Suprapubic skin (tissue), 4 donors: ENCODE measurements at regions not wholly inside any gene's neighbourhood (a gene's known extent, or its start where the extent isn't known, plus 50 kb on each side); places are given as distances from the start of the nearest gene placed in this dataset.

Experiments used
- DNase-seq, 2 donors: peaks; one replicate each; pipeline ENCODE4 v3.0.0-alpha.2; 2019; ENCODE audit warnings: low spot score in 2 of 2
- H3K27ac ChIP-seq: fragments of 200-600 bp; sonication (generic); one replicate; pipeline ENCODE4 v1.5.1; 2019
- H3K27me3 ChIP-seq: fragments of 200-600 bp; sonication (generic); one replicate; pipeline ENCODE4 v1.5.1; 2019
- H3K36me3 ChIP-seq: fragments of 200-600 bp; sonication (generic); one replicate; pipeline ENCODE4 v1.5.1; 2019
- H3K4me1 ChIP-seq: fragments of 200-600 bp; sonication (generic); one replicate; pipeline ENCODE4 v1.5.1; 2019
- H3K4me3 ChIP-seq: fragments of 200-600 bp; sonication (generic); one replicate; pipeline ENCODE4 v1.5.1; 2019; ENCODE audit warnings: mild to moderate bottlenecking
- H3K9me3 ChIP-seq: fragments of 200-600 bp; sonication (generic); one replicate; pipeline ENCODE4 v1.5.1; 2019
- EP300 ChIP-seq: sonication (generic); formaldehyde crosslinking; IDR thresholded peaks from one replicate; pipeline ENCODE4 v1.6.1; 2017; ENCODE audit warnings: antibody characterized with exemption
- POLR2A ChIP-seq, 2 donors: fragments of 450-650 bp; IDR thresholded peaks; one replicate each; pipeline ENCODE4 v1.6.1; 2017; ENCODE audit warnings: antibody characterized with exemption in 2 of 2, mild to moderate bottlenecking in 2 of 2, moderate library complexity in 2 of 2
- POLR2AphosphoS5 ChIP-seq, 3 donors: sonication (generic); formaldehyde crosslinking; IDR thresholded peaks; one replicate each; pipeline ENCODE4 v1.6.1; 2017; ENCODE audit warnings: antibody characterized with exemption in 3 of 3
- WGBS: methylation state at CpG from one replicate; pipeline ENCODE4 v1.1.5; 2018; 5-methylcytosine and 5-hydroxymethylcytosine counted together
- TF ChIP-seq, protein P1 (sequence below), 2 donors: fragments of 200-600 bp in 1 of 2; fragments of 450-650 bp in 1 of 2; sonication (generic) in 1 of 2; IDR thresholded peaks; one replicate each; pipeline ENCODE4 v1.5.1; 2016 to 2019; ENCODE audit warnings: antibody characterized with exemption in 2 of 2, mild to moderate bottlenecking in 1 of 2, moderate library complexity in 1 of 2

DNA sequence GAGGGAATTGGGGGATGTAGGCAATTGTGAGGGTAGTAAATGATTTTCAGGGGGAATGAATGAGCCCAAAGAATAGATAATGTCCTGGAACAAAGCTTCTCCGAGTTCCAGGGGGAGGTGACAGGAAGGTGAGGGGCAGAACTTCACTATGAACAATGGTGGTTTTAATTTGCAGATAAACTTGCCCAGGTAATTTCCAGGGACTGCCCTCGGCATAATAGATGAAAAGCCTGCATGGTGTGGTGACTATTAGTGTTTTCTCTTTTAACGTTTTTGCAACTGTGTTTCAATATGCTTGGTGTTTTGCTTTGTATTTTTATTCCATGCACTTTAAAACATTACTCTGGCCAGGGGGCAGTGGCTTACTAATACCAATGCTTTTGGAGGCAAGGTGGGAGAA, 325.2 kb upstream of the RGS6 start:
- peaks cover 9% of the 10 kb centered on the region for H3K4me1 ChIP-seq
- no peaks in the 10 kb centered on the region for H3K9me3 ChIP-seq
- 72% methylated on average over 3 of the region's 3 CpGs for WGBS
- H3K4me3 ChIP-seq, result no peak overlapping the region
- no peaks in the 10 kb centered on the region for H3K36me3 ChIP-seq
- H3K27me3 ChIP-seq, result no peaks in the 10 kb centered on the region
- TF ChIP-seq, protein P1, sequence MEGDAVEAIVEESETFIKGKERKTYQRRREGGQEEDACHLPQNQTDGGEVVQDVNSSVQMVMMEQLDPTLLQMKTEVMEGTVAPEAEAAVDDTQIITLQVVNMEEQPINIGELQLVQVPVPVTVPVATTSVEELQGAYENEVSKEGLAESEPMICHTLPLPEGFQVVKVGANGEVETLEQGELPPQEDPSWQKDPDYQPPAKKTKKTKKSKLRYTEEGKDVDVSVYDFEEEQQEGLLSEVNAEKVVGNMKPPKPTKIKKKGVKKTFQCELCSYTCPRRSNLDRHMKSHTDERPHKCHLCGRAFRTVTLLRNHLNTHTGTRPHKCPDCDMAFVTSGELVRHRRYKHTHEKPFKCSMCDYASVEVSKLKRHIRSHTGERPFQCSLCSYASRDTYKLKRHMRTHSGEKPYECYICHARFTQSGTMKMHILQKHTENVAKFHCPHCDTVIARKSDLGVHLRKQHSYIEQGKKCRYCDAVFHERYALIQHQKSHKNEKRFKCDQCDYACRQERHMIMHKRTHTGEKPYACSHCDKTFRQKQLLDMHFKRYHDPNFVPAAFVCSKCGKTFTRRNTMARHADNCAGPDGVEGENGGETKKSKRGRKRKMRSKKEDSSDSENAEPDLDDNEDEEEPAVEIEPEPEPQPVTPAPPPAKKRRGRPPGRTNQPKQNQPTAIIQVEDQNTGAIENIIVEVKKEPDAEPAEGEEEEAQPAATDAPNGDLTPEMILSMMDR (IDR thresholded peaks at IDR 0.05), result no peak
- TF ChIP-seq POLR2A (IDR thresholded peaks at IDR 0.05), result no peak
- TF ChIP-seq EP300, result no peak
- TF ChIP-seq POLR2AphosphoS5 (IDR thresholded peaks at IDR 0.05), result no peak
- no peak overlapping the region for H3K27ac ChIP-seq
- no peak for DNase-seq

DNA sequence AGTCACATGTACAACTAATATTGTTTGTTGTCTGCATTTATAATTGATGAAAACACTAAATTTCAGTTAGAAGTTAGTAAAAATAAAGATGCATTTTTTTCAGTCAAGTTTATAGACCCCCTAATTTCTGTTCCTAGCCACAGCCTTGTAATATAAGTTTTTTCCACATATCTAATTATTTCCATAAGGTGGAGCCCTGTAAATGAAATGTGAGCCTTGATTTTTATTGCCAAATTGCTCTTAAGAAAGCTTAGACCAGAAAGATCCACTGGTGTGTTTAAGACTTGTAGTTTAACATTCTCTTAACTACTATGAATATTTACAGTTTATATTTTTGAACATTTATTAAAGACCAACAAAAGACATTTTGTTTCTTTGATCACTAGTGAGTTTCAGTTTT, 322.1 kb upstream of the RGS6 start:
- Histone ChIP-seq H3K27ac (no peak overlapping the region), H3K4me3 (no peak overlapping the region), H3K27me3 (no peaks in the 10 kb centered on the region), H3K4me1 (peaks cover 9% of the 10 kb centered on the region), H3K9me3 (no peaks in the 10 kb centered on the region), H3K36me3 (no peaks in the 10 kb centered on the region)
- TF ChIP-seq EP300 (no peak), POLR2AphosphoS5 (IDR thresholded peaks at IDR 0.05) (no peak)
- TF ChIP-seq, protein P1 (IDR thresholded peaks at IDR 0.05), result no peak
- DNase-seq, result no peak

DNA sequence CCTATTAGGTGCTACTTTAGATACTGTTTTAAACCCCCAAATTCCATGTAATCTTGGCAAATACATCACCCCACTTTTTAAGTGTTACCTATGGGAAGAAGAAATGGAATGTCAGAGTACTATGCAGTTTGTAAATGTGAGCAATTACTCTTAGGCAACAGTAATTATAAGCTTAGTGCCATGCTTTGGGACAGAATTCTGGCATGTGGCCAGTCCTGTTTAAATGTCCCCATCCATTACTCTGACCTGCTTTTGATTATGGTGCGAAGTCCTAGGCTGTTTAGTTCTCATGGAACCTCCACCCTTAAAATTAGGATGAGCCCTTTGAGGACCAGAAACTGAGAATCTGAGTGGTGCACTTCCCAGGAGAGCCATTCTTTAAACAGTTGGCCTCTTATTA, 321.4 kb upstream of the RGS6 start:
- no peak overlapping the region for H3K4me3 ChIP-seq
- no peaks in the 10 kb centered on the region for H3K36me3 ChIP-seq
- H3K27ac ChIP-seq, result no peak overlapping the region
- no peaks in the 10 kb centered on the region for H3K9me3 ChIP-seq
- TF ChIP-seq, protein P1 (IDR thresholded peaks at IDR 0.05), result no peak
- TF ChIP-seq EP300 (no peak), POLR2AphosphoS5 (IDR thresholded peaks at IDR 0.05) (no peak), POLR2A (IDR thresholded peaks at IDR 0.05) (no peak)
- 48% methylated on average over 1 of the region's 1 CpG for WGBS
- no peaks in the 10 kb centered on the region for H3K27me3 ChIP-seq
- H3K4me1 ChIP-seq, result peaks cover 9% of the 10 kb centered on the region
- no peak for DNase-seq

DNA sequence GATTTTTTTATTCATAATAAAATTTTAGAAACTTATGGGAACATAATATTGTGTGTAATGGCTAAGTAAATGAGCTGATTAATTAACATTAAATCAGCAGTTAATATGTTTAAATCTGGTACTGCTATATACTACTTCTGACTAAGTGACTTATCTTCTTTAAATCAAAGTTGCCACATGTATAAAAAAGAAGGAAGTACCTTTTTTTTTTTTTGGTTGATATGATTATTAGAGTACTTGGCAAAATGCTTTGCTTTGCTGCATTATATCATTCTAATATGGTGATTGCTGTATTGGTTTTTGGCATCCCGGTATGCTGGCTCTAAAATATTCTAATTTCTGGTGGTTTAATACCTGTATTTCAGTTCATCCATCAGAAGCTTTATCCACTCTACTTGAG, 319.1 kb upstream of the RGS6 start:
- peaks cover 9% of the 10 kb centered on the region for H3K4me1 ChIP-seq
- no peak for DNase-seq

DNA sequence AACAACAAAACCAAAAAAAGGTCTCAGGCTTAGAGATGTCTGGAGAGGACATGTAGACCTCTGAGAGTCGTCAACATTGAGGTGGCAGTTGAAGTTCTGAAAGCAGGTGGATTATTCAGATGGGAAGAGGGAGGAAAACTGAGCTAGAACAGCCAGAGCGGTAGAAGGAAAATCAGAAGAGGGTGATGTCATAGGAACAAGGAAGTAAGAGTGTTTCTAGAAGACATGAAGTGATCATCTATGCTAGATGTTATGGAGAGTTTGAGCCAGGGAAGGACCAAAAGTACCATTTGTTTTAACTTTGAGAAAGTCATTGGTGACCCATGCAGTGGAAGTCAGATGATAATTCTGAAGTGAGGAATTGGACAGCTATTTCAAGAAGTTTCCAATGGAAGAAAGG, 316.2 kb upstream of the RGS6 start:
- no peak for DNase-seq
- no peaks in the 10 kb centered on the region for H3K9me3 ChIP-seq
- no peaks in the 10 kb centered on the region for H3K27me3 ChIP-seq
- no peak overlapping the region for H3K27ac ChIP-seq
- peaks cover under 1% of the 10 kb centered on the region for H3K4me1 ChIP-seq
- TF ChIP-seq EP300 (no peak), POLR2A (IDR thresholded peaks at IDR 0.05) (no peak)
- no peak overlapping the region for H3K4me3 ChIP-seq
- WGBS, result 98% methylated on average over 2 of the region's 2 CpGs
- H3K36me3 ChIP-seq, result peaks cover 15% of the 10 kb centered on the region

More for the DNA sequence above, 319.1 kb upstream of the RGS6 start:
- TF ChIP-seq POLR2A (IDR thresholded peaks at IDR 0.05) (no peak), EP300 (no peak), POLR2AphosphoS5 (IDR thresholded peaks at IDR 0.05) (no peak)
- TF ChIP-seq, protein P1 (IDR thresholded peaks at IDR 0.05), result no peak
- no peaks in the 10 kb centered on the region for H3K27me3 ChIP-seq
- WGBS, result 65% methylated on average over 1 of the region's 1 CpG
- H3K36me3 ChIP-seq, result no peaks in the 10 kb centered on the region
- H3K4me3 ChIP-seq, result no peak overlapping the region
- no peaks in the 10 kb centered on the region for H3K9me3 ChIP-seq
- H3K27ac ChIP-seq, result no peak overlapping the region

DNA sequence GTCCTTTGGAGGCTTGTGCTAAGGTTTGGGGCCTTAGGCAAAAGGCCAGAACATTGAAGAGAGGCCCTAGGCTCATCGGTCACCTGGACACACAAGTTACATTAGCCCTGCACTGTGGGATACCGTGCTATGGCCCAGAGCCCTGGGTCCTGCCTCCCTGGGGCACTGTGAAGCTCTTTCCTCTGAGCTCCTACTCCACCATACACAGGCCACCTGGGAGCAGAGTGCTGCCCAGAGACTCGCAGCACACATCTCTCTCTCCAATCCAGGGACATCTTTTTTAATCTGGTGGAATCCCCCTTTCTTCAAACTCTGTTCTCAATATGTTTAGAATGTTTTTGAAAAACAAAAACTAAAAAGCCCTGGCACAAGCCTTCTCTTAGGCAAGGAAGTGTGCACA, 314.2 kb upstream of the RGS6 start:
- Histone ChIP-seq H3K27ac (no peak overlapping the region), H3K4me3 (no peak overlapping the region), H3K36me3 (peaks cover 15% of the 10 kb centered on the region), H3K9me3 (no peaks in the 10 kb centered on the region), H3K27me3 (no peaks in the 10 kb centered on the region), H3K4me1 (no peaks in the 10 kb centered on the region)
- DNase-seq, result no peak
- TF ChIP-seq POLR2A (IDR thresholded peaks at IDR 0.05), result no peak
- TF ChIP-seq, protein P1 (IDR thresholded peaks at IDR 0.05), result no peak
- 92% methylated on average over 3 of the region's 3 CpGs for WGBS
